T47D (cell line): ENCODE measurements at regions not wholly inside any gene's neighbourhood (a gene's known extent, or its start where the extent isn't known, plus 50 kb on each side); places are given as distances from the start of the nearest gene placed in this dataset.

Experiments
- DNase-seq, 2 experiments: peaks; one replicate each; pipeline versions ENCODE4 v3.0.0 to v3.0.0-alpha.2; 2011 to 2012; ENCODE audit warnings: low read depth in 1 of 2, low spot score in 1 of 2
- JUND ChIP-seq: IDR thresholded peaks from 2 replicates; pipeline ENCODE4 v1.6.1; 2012; ENCODE audit warnings: low read depth
- in situ Hi-C: cut with HindIII; loops from 2 replicates; pipeline ENCODE4 v1.10.0; 2016; ENCODE audit warnings: low sequenced_read_pairs, low pct_unique_long_range_greater_than_20kb

- TF ChIP-seq JUND = no peak
- in situ Hi-C loops = no loop called here
- no peak for DNase-seq
Observed at GRCh38 chr17:22462461-22462860, 770.1 kb downstream of the KCNJ18 start.

GRCh38 chr17:22463110-22463850 lies 771.0 kb downstream of the KCNJ18 start:
- in situ Hi-C loops = no loop called here
- TF ChIP-seq JUND = no peak
- DNase-seq = peak in 1 of 2 experiments; percentile 41

- in situ Hi-C loops = no loop called here
- DNase-seq = no peak
- TF ChIP-seq JUND = no peak
Observed at GRCh38 chr17:22464041-22464440, 771.7 kb downstream of the KCNJ18 start.

GRCh38 chr17:22467720-22468119 lies 775.4 kb downstream of the KCNJ18 start:
- in situ Hi-C loops = no loop called here
- no peak for TF ChIP-seq JUND

GRCh38 chr17:22469101-22469880 lies 777.0 kb downstream of the KCNJ18 start:
- TF ChIP-seq JUND = no peak
- DNase-seq = no peak
- in situ Hi-C loops = no loop called here

More at GRCh38 chr17:22467720-22468119, 775.4 kb downstream of the KCNJ18 start:
- DNase-seq = no peak

- in situ Hi-C loops = no loop called here
- DNase-seq = no peak
- TF ChIP-seq JUND = no peak
Observed at GRCh38 chr17:22469941-22470340, 777.6 kb downstream of the KCNJ18 start.

GRCh38 chr17:22470411-22471175 lies 778.3 kb downstream of the KCNJ18 start:
- in situ Hi-C loops = no loop called here

GRCh38 chr17:22484826-22485225 lies 792.5 kb downstream of the KCNJ18 start:
- in situ Hi-C loops = no loop called here
- no peak for DNase-seq
- TF ChIP-seq JUND = no peak

More at GRCh38 chr17:22470411-22471175, 778.3 kb downstream of the KCNJ18 start:
- TF ChIP-seq JUND = no peak
- no peak for DNase-seq

GRCh38 chr17:22490399-22490798 lies 798.1 kb downstream of the KCNJ18 start:
- DNase-seq = no peak
- in situ Hi-C loops = no loop called here
- no peak for TF ChIP-seq JUND

GRCh38 chr17:22492331-22492730 lies 800.0 kb downstream of the KCNJ18 start:
- no peak for DNase-seq
- in situ Hi-C loops = no loop called here
- no peak for TF ChIP-seq JUND

GRCh38 chr17:22496450-22496849 lies 804.1 kb downstream of the KCNJ18 start:
- DNase-seq = no peak
- in situ Hi-C loops = no loop called here
- no peak for TF ChIP-seq JUND

- no peak for TF ChIP-seq JUND
- in situ Hi-C loops = no loop called here
- no peak for DNase-seq
Observed at GRCh38 chr17:22503322-22503899, 811.1 kb downstream of the KCNJ18 start.

GRCh38 chr17:22505660-22506059 lies 813.3 kb downstream of the KCNJ18 start:
- no peak for TF ChIP-seq JUND
- DNase-seq = no peak
- in situ Hi-C loops = no loop called here
